DOHH2 (cell line): ENCODE measurements at regions not wholly inside any gene's neighbourhood (a gene's known extent, or its start where the extent isn't known, plus 50 kb on each side); places are given as distances from the start of the nearest gene placed in this dataset.

Source experiments
- H3F3A ChIP-seq: fragments of 200-600 bp; sonication (generic), shearing (Covaris generic); 2 replicates; pipeline ENCODE4 v1.6.0; 2016; ENCODE audit warnings: antibody characterized with exemption, mild to moderate bottlenecking; ENCODE audit not compliant: control insufficient read depth, insufficient read depth
- H3K27ac ChIP-seq: fragments of 200-600 bp; sonication (generic); 2 replicates; pipeline ENCODE4 v1.5.1; 2014; ENCODE audit warnings: low read depth, mild to moderate bottlenecking, low read length, moderate library complexity
- H3K27me3 ChIP-seq: fragments of 200-600 bp; sonication (generic); 2 replicates; pipeline ENCODE4 v1.6.1; 2014; ENCODE audit warnings: mild to moderate bottlenecking, low read length, mixed read lengths; ENCODE audit not compliant: control insufficient read depth
- H3K36me3 ChIP-seq: fragments of 200-600 bp; sonication (generic); 2 replicates; pipeline ENCODE4 v1.6.1; 2014; ENCODE audit warnings: mild to moderate bottlenecking, low read length, moderate library complexity, mixed read lengths; ENCODE audit not compliant: control insufficient read depth
- H3K4me1 ChIP-seq: fragments of 200-600 bp; sonication (generic); 2 replicates; pipeline ENCODE4 v1.6.1; 2014; ENCODE audit warnings: mild to moderate bottlenecking, low read length, mixed read lengths; ENCODE audit not compliant: control insufficient read depth
- H3K4me2 ChIP-seq: fragments of 200-600 bp; sonication (generic); 2 replicates; pipeline ENCODE4 v1.6.0; 2014; ENCODE audit warnings: mild to moderate bottlenecking, low read length, moderate library complexity
- H3K4me3 ChIP-seq: fragments of 200-600 bp; sonication (generic); 2 replicates; pipeline ENCODE4 v1.5.1; 2014; ENCODE audit warnings: mild to moderate bottlenecking, low read length, mixed read lengths
- H3K79me2 ChIP-seq: fragments of 200-600 bp; sonication (generic); 2 replicates; pipeline ENCODE4 v1.6.1; 2014; ENCODE audit warnings: mild to moderate bottlenecking, low read length, mixed read lengths; ENCODE audit not compliant: control insufficient read depth
- H3K9me2 ChIP-seq: fragments of 200-600 bp; sonication (generic); replicated peaks from 2 replicates; pipeline ENCODE4 v1.6.1; 2014; ENCODE audit warnings: mild to moderate bottlenecking, low read length, mixed read lengths; ENCODE audit not compliant: control insufficient read depth
- H3K9me3 ChIP-seq: fragments of 200-600 bp; sonication (generic); 2 replicates; pipeline ENCODE4 v1.6.1; 2014; ENCODE audit warnings: antibody characterized with exemption, low read length, mixed read lengths; ENCODE audit not compliant: control insufficient read depth, insufficient read depth
- H4K20me1 ChIP-seq: fragments of 200-600 bp; sonication (generic); 2 replicates; pipeline ENCODE4 v1.6.0; 2014; ENCODE audit warnings: low read depth, mild to moderate bottlenecking, antibody characterized with exemption, low read length, moderate library complexity; ENCODE audit not compliant: control insufficient read depth, insufficient read depth
- EZH2phosphoT487 ChIP-seq: fragments of 200-600 bp; sonication (generic); IDR thresholded peaks from 2 replicates; pipeline ENCODE4 v1.6.1; 2017; ENCODE audit warnings: borderline replicate concordance, mild to moderate bottlenecking, antibody characterized with exemption, low read length, moderate library complexity, mixed read lengths
- TF ChIP-seq, protein P1 (sequence below): fragments of 200-600 bp; sonication (generic); IDR thresholded peaks from one replicate; pipeline ENCODE4 v1.5.1; 2014; ENCODE audit warnings: antibody characterized with exemption, mild to moderate bottlenecking, low read depth, low read length; ENCODE audit not compliant: poor library complexity, severe bottlenecking

DNA sequence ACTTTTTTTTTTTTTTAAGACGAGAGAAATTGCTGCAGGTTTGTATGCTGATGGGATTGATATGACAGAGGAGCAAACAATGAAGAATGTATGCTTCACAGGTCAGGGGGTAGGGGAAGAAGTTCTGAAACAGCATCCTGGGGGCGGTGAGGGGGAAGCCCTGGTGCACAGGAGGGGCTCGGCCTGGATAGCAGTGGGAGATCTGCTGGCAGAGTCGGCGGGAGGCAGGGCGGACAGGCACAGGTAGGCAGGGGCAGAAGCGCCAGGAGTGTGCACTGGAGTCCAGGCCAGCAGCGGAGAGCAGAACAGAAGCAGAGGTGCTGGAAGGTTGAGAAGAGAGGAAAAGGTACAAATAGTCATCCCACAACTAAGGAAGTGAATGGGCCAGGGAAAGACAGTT is 175.4 kb downstream of the SNX10 start:
- Histone ChIP-seq H3K27ac (no peak overlapping the region), H3K79me2 (no peaks in the 10 kb centered on the region), H3K4me3 (no peak overlapping the region), H3K36me3 (no peaks in the 10 kb centered on the region), H4K20me1 (no peaks in the 10 kb centered on the region), H3K9me2 (no peaks in the 10 kb centered on the region), H3F3A (no peaks in the 10 kb centered on the region), H3K4me1 (no peaks in the 10 kb centered on the region), H3K4me2 (no peak overlapping the region), H3K9me3 (no peaks in the 10 kb centered on the region), H3K27me3 (peaks cover 15% of the 10 kb centered on the region)
- TF ChIP-seq, protein P1, sequence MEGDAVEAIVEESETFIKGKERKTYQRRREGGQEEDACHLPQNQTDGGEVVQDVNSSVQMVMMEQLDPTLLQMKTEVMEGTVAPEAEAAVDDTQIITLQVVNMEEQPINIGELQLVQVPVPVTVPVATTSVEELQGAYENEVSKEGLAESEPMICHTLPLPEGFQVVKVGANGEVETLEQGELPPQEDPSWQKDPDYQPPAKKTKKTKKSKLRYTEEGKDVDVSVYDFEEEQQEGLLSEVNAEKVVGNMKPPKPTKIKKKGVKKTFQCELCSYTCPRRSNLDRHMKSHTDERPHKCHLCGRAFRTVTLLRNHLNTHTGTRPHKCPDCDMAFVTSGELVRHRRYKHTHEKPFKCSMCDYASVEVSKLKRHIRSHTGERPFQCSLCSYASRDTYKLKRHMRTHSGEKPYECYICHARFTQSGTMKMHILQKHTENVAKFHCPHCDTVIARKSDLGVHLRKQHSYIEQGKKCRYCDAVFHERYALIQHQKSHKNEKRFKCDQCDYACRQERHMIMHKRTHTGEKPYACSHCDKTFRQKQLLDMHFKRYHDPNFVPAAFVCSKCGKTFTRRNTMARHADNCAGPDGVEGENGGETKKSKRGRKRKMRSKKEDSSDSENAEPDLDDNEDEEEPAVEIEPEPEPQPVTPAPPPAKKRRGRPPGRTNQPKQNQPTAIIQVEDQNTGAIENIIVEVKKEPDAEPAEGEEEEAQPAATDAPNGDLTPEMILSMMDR = no peak
- no peak for TF ChIP-seq EZH2phosphoT487

GRCh38 chr7:26467541-26467940 is 175.9 kb downstream of the SNX10 start:
- H3K27ac ChIP-seq = no peak overlapping the region
- no peak overlapping the region for H3K4me3 ChIP-seq
- no peaks in the 10 kb centered on the region for H3K9me2 ChIP-seq
- no peaks in the 10 kb centered on the region for H4K20me1 ChIP-seq
- no peaks in the 10 kb centered on the region for H3K36me3 ChIP-seq
- H3K9me3 ChIP-seq = no peaks in the 10 kb centered on the region
- H3F3A ChIP-seq = no peaks in the 10 kb centered on the region
- no peaks in the 10 kb centered on the region for H3K79me2 ChIP-seq
- peaks cover 15% of the 10 kb centered on the region for H3K27me3 ChIP-seq
- no peak for TF ChIP-seq EZH2phosphoT487
- TF ChIP-seq, protein P1 = no peak
- no peak overlapping the region for H3K4me2 ChIP-seq
- H3K4me1 ChIP-seq = no peaks in the 10 kb centered on the region

- H3K27me3 ChIP-seq = peaks cover 18% of the 10 kb centered on the region
- TF ChIP-seq EZH2phosphoT487 = no peak
- TF ChIP-seq, protein P1 = no peak
- H3K36me3 ChIP-seq = no peaks in the 10 kb centered on the region
- H3K4me1 ChIP-seq = no peaks in the 10 kb centered on the region
- H3K27ac ChIP-seq = no peak overlapping the region
- no peaks in the 10 kb centered on the region for H3K9me2 ChIP-seq
- no peaks in the 10 kb centered on the region for H4K20me1 ChIP-seq
- H3F3A ChIP-seq = no peaks in the 10 kb centered on the region
- H3K9me3 ChIP-seq = no peaks in the 10 kb centered on the region
- H3K4me2 ChIP-seq = no peak overlapping the region
- no peak overlapping the region for H3K4me3 ChIP-seq
- H3K79me2 ChIP-seq = no peaks in the 10 kb centered on the region
Measured at GRCh38 chr7:26468625-26469024, 177.0 kb downstream of the SNX10 start.

GRCh38 chr7:26469188-26469587 is 177.5 kb downstream of the SNX10 start:
- Histone ChIP-seq H3F3A (no peaks in the 10 kb centered on the region), H3K27me3 (peaks cover 18% of the 10 kb centered on the region), H3K4me2 (no peak overlapping the region), H3K4me1 (no peaks in the 10 kb centered on the region), H3K27ac (no peak overlapping the region), H3K9me3 (no peaks in the 10 kb centered on the region), H3K9me2 (no peaks in the 10 kb centered on the region), H4K20me1 (no peaks in the 10 kb centered on the region), H3K4me3 (no peak overlapping the region), H3K79me2 (no peaks in the 10 kb centered on the region), H3K36me3 (no peaks in the 10 kb centered on the region)
- TF ChIP-seq, protein P1 = no peak
